Uterus (tissue), 3 donors: ENCODE measurements at regions not wholly inside any gene's neighbourhood (a gene's known extent, or its start where the extent isn't known, plus 50 kb on each side); places are given as distances from the start of the nearest gene placed in this dataset.

Experiments
- DNase-seq, 2 donors: peaks; one replicate each; pipeline ENCODE4 v3.0.0-alpha.2; 2019 to 2020
- H3K27ac ChIP-seq, 2 donors: fragments of 200-600 bp; sonication (generic); 1 replicate in 1 of 2; 2 replicates in 1 of 2; pipeline ENCODE4 v1.5.1; 2016 to 2018
- H3K27me3 ChIP-seq, 2 donors: fragments of 200-600 bp; sonication (generic); one replicate each; pipeline ENCODE4 v1.5.1; 2018 to 2019; ENCODE audit warnings: control low read depth in 1 of 2
- H3K36me3 ChIP-seq, 2 donors: fragments of 200-600 bp; sonication (generic); one replicate each; pipeline ENCODE4 v1.5.1; 2019; ENCODE audit warnings: control low read depth in 1 of 2
- H3K4me1 ChIP-seq, 2 donors: fragments of 200-600 bp; sonication (generic); one replicate each; pipeline ENCODE4 v1.5.1; 2018 to 2019; ENCODE audit warnings: control low read depth in 1 of 2
- H3K4me3 ChIP-seq, 2 donors: fragments of 200-600 bp; sonication (generic); 1 replicate in 1 of 2; 2 replicates in 1 of 2; pipeline ENCODE4 v1.5.1; 2018 to 2019; ENCODE audit warnings: mild to moderate bottlenecking in 1 of 2
- H3K9me3 ChIP-seq, 2 donors: fragments of 200-600 bp; sonication (generic); one replicate each; pipeline ENCODE4 v1.5.1; 2019; ENCODE audit warnings: control low read depth in 1 of 2
- CTCF ChIP-seq, 4 experiments: fragments of 200-600 bp in 2 of 4; fragments of 450-650 bp in 2 of 4; sonication (generic) in 2 of 4; IDR thresholded peaks; one replicate each; pipeline ENCODE4 v1.5.1; 2016 to 2019; ENCODE audit warnings: antibody characterized with exemption in 4 of 4, mild to moderate bottlenecking in 2 of 4, moderate library complexity in 1 of 4
- POLR2A ChIP-seq, 2 donors: fragments of 450-650 bp; IDR thresholded peaks; one replicate each; pipeline ENCODE4 v1.6.1; 2016; ENCODE audit warnings: antibody characterized with exemption in 2 of 2, mild to moderate bottlenecking in 1 of 2, moderate library complexity in 1 of 2
- intact Hi-C: fragments of 100-400 bp; cut with DNase I; formaldehyde crosslinking; loops from one replicate; pipeline ENCODE4 v1.15.1; 2023; ENCODE audit warnings: low total_unique reads
- donor health status: DM: yes; HTN: yes; CAD: no.

- no peaks in the 10 kb centered on the region for H3K27me3 ChIP-seq
- H3K4me3 ChIP-seq: no peak overlapping the region
- H3K36me3 ChIP-seq: no peaks in the 10 kb centered on the region
- H3K27ac ChIP-seq: no peak overlapping the region
- H3K9me3 ChIP-seq: no peaks in the 10 kb centered on the region
- intact Hi-C loops: no loop called here
- no peak for DNase-seq
- TF ChIP-seq CTCF (IDR thresholded peaks at IDR 0.05) (no peak), POLR2A (IDR thresholded peaks at IDR 0.05) (no peak)
- H3K4me1 ChIP-seq: no peaks in the 10 kb centered on the region
These were observed 147.0 kb upstream of the ZNF32 start for GRCh38 chr10:43795639-43796038.

GRCh38 chr10:43795093-43795492, 146.4 kb upstream of the ZNF32 start:
- intact Hi-C loops: no loop called here
- TF ChIP-seq CTCF (IDR thresholded peaks at IDR 0.05) (no peak), POLR2A (IDR thresholded peaks at IDR 0.05) (no peak)
- Histone ChIP-seq H3K4me3 (no peak overlapping the region), H3K27me3 (no peaks in the 10 kb centered on the region), H3K27ac (no peak overlapping the region), H3K4me1 (no peaks in the 10 kb centered on the region), H3K36me3 (no peaks in the 10 kb centered on the region), H3K9me3 (no peaks in the 10 kb centered on the region)
- no peak for DNase-seq

GRCh38 chr10:43794181-43794815, 145.6 kb upstream of the ZNF32 start:
- Histone ChIP-seq H3K4me3 (no peak overlapping the region), H3K36me3 (no peaks in the 10 kb centered on the region), H3K9me3 (no peaks in the 10 kb centered on the region), H3K27ac (no peak overlapping the region), H3K27me3 (no peaks in the 10 kb centered on the region), H3K4me1 (no peaks in the 10 kb centered on the region)
- intact Hi-C loops: no loop called here
- DNase-seq: peak; percentile 36 to 48
- TF ChIP-seq POLR2A (IDR thresholded peaks at IDR 0.05) (no peak), CTCF (IDR thresholded peaks at IDR 0.05) (no peak)

GRCh38 chr10:43793704-43794103, 145.0 kb upstream of the ZNF32 start:
- Histone ChIP-seq H3K27me3 (no peaks in the 10 kb centered on the region), H3K27ac (no peak overlapping the region), H3K4me1 (no peaks in the 10 kb centered on the region), H3K36me3 (no peaks in the 10 kb centered on the region), H3K4me3 (no peak overlapping the region), H3K9me3 (no peaks in the 10 kb centered on the region)
- no peak for DNase-seq
- TF ChIP-seq POLR2A (IDR thresholded peaks at IDR 0.05): no peak
- no peak for TF ChIP-seq CTCF (IDR thresholded peaks at IDR 0.05)
- intact Hi-C loops: no loop called here

DNA sequence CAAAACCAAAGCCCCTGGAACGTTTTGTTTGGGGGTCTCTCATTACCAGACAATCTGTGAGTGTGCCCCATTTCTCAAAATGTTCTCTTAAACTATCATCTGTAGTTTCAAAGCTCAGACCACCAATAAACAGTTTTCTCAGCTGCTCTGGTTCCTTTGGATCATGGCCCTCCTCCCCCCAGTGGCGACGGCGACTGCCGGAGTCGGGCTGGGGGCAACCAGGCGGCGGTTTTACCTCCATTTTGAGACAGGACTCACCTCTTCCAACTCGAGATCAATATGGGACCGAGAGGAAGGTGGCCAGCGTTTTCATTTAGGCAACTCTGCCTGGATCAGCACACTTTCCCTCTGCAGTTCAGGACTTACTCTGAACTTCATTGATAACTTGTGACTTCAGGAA, 141.5 kb upstream of the ZNF32 start:
- no peaks in the 10 kb centered on the region for H3K9me3 ChIP-seq
- TF ChIP-seq CTCF (IDR thresholded peaks at IDR 0.05): no peak
- TF ChIP-seq POLR2A (IDR thresholded peaks at IDR 0.05): no peak
- no peak overlapping the region for H3K4me3 ChIP-seq
- H3K4me1 ChIP-seq: no peaks in the 10 kb centered on the region
- H3K27me3 ChIP-seq: no peaks in the 10 kb centered on the region
- no peaks in the 10 kb centered on the region for H3K36me3 ChIP-seq
- no peak overlapping the region for H3K27ac ChIP-seq
- intact Hi-C loops: no loop called here
- no peak for DNase-seq
